Fibroblast of upper back skin (primary cell): ENCODE measurements at regions not wholly inside any gene's neighbourhood (a gene's known extent, or its start where the extent isn't known, plus 50 kb on each side); places are given as distances from the start of the nearest gene placed in this dataset.
"Not testable (repeated sequence)": the region's sequence is repeated elsewhere in the genome, so short reads cannot be mapped to it uniquely, and the experiment has no call there.

ENCODE experiments used
- DNase-seq: peaks from one replicate; pipeline ENCODE4 v3.0.0-alpha.2; 2013

- no peak for DNase-seq
Measured at GRCh38 chr5:174528821-174529544, 195.4 kb upstream of the MSX2 start.

GRCh38 chr5:174529925-174530681 is 194.3 kb upstream of the MSX2 start:
- no peak for DNase-seq

GRCh38 chr5:174531782-174532191 is 192.6 kb upstream of the MSX2 start:
- DNase-seq: no peak

GRCh38 chr5:174532455-174533453 is 191.6 kb upstream of the MSX2 start:
- peak; percentile 94 for DNase-seq

GRCh38 chr5:174533751-174534241 is 190.6 kb upstream of the MSX2 start:
- DNase-seq: peak; percentile 74

- peak; percentile 61 for DNase-seq
Measured at GRCh38 chr5:174535669-174536068, 188.7 kb upstream of the MSX2 start.

GRCh38 chr5:174539823-174540222 is 184.6 kb upstream of the MSX2 start:
- not testable (repeated sequence) for DNase-seq

GRCh38 chr5:174542037-174542436 is 182.3 kb upstream of the MSX2 start:
- no peak for DNase-seq

- no peak for DNase-seq
Measured at GRCh38 chr5:174542471-174542870, 181.9 kb upstream of the MSX2 start.

GRCh38 chr5:174545926-174546325 is 178.5 kb upstream of the MSX2 start:
- DNase-seq: no peak

- DNase-seq: no peak
Measured at GRCh38 chr5:174547814-174548213, 176.6 kb upstream of the MSX2 start.

- DNase-seq: no peak
Measured at GRCh38 chr5:174549254-174549653, 175.1 kb upstream of the MSX2 start.

GRCh38 chr5:174550026-174550425 is 174.4 kb upstream of the MSX2 start:
- DNase-seq: no peak

GRCh38 chr5:174552428-174552827 is 172.0 kb upstream of the MSX2 start:
- no peak for DNase-seq

GRCh38 chr5:174553556-174553955 is 170.8 kb upstream of the MSX2 start:
- DNase-seq: no peak

GRCh38 chr5:174555726-174556125 is 168.7 kb upstream of the MSX2 start:
- DNase-seq: no peak

GRCh38 chr5:174556756-174557155 is 167.6 kb upstream of the MSX2 start:
- DNase-seq: no peak

- no peak for DNase-seq
Measured at GRCh38 chr5:174558190-174558589, 166.2 kb upstream of the MSX2 start.

GRCh38 chr5:174559141-174559540 is 165.2 kb upstream of the MSX2 start:
- peak; percentile 27 for DNase-seq

GRCh38 chr5:174559566-174560090 is 164.8 kb upstream of the MSX2 start:
- no peak for DNase-seq

GRCh38 chr5:174560861-174561260 is 163.5 kb upstream of the MSX2 start:
- no peak for DNase-seq

- not testable (repeated sequence) for DNase-seq
Measured at GRCh38 chr5:174563040-174563439, 161.3 kb upstream of the MSX2 start.

GRCh38 chr5:174563899-174564298 is 160.5 kb upstream of the MSX2 start:
- DNase-seq: no peak
